Muscle of arm (tissue), 1 donor: ENCODE measurements at regions not wholly inside any gene's neighbourhood (a gene's known extent, or its start where the extent isn't known, plus 50 kb on each side); places are given as distances from the start of the nearest gene placed in this dataset.
A peak's percentile ranks its signal among the peaks of the same experiment; 100 is the strongest.

Source experiments
- DNase-seq: peaks from one replicate; pipeline ENCODE4 v3.0.0-alpha.2; 2013

- no peak for DNase-seq
These were observed 1255.5 kb upstream of the SLC10A2 start for GRCh38 chr13:104321756-104322155.

- no peak for DNase-seq
These were observed 1254.2 kb upstream of the SLC10A2 start for GRCh38 chr13:104320446-104320845.

- peak; percentile 57 for DNase-seq
These were observed 1251.9 kb upstream of the SLC10A2 start for GRCh38 chr13:104318121-104318520.

- DNase-seq = no peak
These were observed 1249.4 kb upstream of the SLC10A2 start for GRCh38 chr13:104315606-104316005.

GRCh38 chr13:104314926-104315535 lies 1248.8 kb upstream of the SLC10A2 start:
- no peak for DNase-seq

- DNase-seq = no peak
These were observed 1248.1 kb upstream of the SLC10A2 start for GRCh38 chr13:104314321-104314720.

GRCh38 chr13:104310861-104311260 lies 1244.6 kb upstream of the SLC10A2 start:
- DNase-seq = no peak

- no peak for DNase-seq
These were observed 1243.2 kb upstream of the SLC10A2 start for GRCh38 chr13:104309431-104309830.

- peak; percentile 54 for DNase-seq
These were observed 1235.2 kb upstream of the SLC10A2 start for GRCh38 chr13:104301171-104301975.

- DNase-seq = no peak
These were observed 1230.9 kb upstream of the SLC10A2 start for GRCh38 chr13:104297075-104297474.

GRCh38 chr13:104296286-104296685 lies 1230.1 kb upstream of the SLC10A2 start:
- DNase-seq = peak; percentile 71

- DNase-seq = no peak
These were observed 1229.3 kb upstream of the SLC10A2 start for GRCh38 chr13:104295537-104295936.

- no peak for DNase-seq
These were observed 1223.2 kb upstream of the SLC10A2 start for GRCh38 chr13:104289400-104289799.

- DNase-seq = no peak
These were observed 1222.3 kb upstream of the SLC10A2 start for GRCh38 chr13:104288496-104288895.

GRCh38 chr13:104286566-104287290 lies 1220.5 kb upstream of the SLC10A2 start:
- DNase-seq = no peak

- no peak for DNase-seq
These were observed 1215.7 kb upstream of the SLC10A2 start for GRCh38 chr13:104281910-104282309.

GRCh38 chr13:104270731-104271130 lies 1204.5 kb upstream of the SLC10A2 start:
- DNase-seq = no peak

GRCh38 chr13:104267206-104267811 lies 1201.1 kb upstream of the SLC10A2 start:
- no peak for DNase-seq

- DNase-seq = no peak
These were observed 1190.5 kb upstream of the SLC10A2 start for GRCh38 chr13:104256701-104257100.

GRCh38 chr13:104253063-104253680 lies 1187.0 kb upstream of the SLC10A2 start:
- DNase-seq = no peak

- DNase-seq = no peak
These were observed 1185.7 kb upstream of the SLC10A2 start for GRCh38 chr13:104251931-104252330.

- no peak for DNase-seq
These were observed 1180.7 kb upstream of the SLC10A2 start for GRCh38 chr13:104246955-104247354.
